Neutrophil (primary cell): ENCODE measurements at regions not wholly inside any gene's neighbourhood (a gene's known extent, or its start where the extent isn't known, plus 50 kb on each side); places are given as distances from the start of the nearest gene placed in this dataset.
"Not testable (repeated sequence)": the region's sequence is repeated elsewhere in the genome, so short reads cannot be mapped to it uniquely, and the experiment has no call there.

Experiments
- H3K27ac ChIP-seq: fragments of 200-600 bp; sonication (generic); 2 replicates; pipeline ENCODE4 v1.5.1; 2016; ENCODE audit warnings: mild to moderate bottlenecking, moderate library complexity
- H3K27me3 ChIP-seq: fragments of 200-600 bp; sonication (generic); 2 replicates; pipeline ENCODE4 v1.6.0; 2016; ENCODE audit warnings: mild to moderate bottlenecking
- H3K36me3 ChIP-seq: fragments of 200-600 bp; sonication (generic); 2 replicates; pipeline ENCODE4 v1.5.1; 2017
- H3K4me1 ChIP-seq, 2 experiments: fragments of 200-600 bp in 1 of 2; sonication (generic) in 1 of 2; 1 replicate in 1 of 2; 2 replicates in 1 of 2; pipeline versions ENCODE4 v1.5.1 to v1.6.1; 2013 to 2016; ENCODE audit warnings: low read depth in 1 of 2, low read length in 1 of 2, mild to moderate bottlenecking in 1 of 2, moderate library complexity in 1 of 2; ENCODE audit not compliant: control insufficient read depth in 1 of 2, insufficient read depth in 1 of 2
- H3K4me3 ChIP-seq, 2 experiments: fragments of 200-600 bp in 1 of 2; sonication (generic) in 1 of 2; 1 replicate in 1 of 2; 2 replicates in 1 of 2; pipeline ENCODE4 v1.5.1; 2013 to 2016; ENCODE audit warnings: low read depth in 1 of 2, low read length in 1 of 2, mild to moderate bottlenecking in 1 of 2, moderate library complexity in 1 of 2
- H3K9me3 ChIP-seq: fragments of 200-600 bp; sonication (generic); 2 replicates; pipeline ENCODE4 v1.5.1; 2016
- CTCF ChIP-seq: fragments of 200-600 bp; sonication (generic); IDR thresholded peaks from 2 replicates; pipeline ENCODE4 v1.5.1; 2016; ENCODE audit warnings: antibody characterized with exemption

DNA sequence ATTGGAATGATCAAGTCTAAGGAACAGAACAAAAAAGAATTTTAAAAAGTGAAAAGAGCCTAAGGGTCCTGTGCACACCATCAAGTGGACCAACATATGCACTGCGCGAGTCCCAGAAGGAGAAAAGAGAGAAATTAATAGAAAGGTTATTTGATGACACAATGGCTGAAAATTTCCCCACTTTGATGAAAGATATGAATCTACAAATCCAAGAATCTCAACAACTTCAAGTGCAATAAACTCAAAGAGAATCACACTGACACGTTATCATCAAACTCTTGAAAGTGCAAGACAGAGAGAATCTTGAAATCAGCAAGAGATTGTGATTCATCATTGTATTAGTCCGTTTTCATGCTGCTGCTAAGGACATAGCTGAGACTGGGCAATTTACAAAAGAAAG lies 230.8 kb downstream of the ADAMTS15 start:
- Histone ChIP-seq H3K9me3 (no peaks in the 10 kb centered on the region), H3K4me1 (no peaks in the 10 kb centered on the region)
- no peak for TF ChIP-seq CTCF

DNA sequence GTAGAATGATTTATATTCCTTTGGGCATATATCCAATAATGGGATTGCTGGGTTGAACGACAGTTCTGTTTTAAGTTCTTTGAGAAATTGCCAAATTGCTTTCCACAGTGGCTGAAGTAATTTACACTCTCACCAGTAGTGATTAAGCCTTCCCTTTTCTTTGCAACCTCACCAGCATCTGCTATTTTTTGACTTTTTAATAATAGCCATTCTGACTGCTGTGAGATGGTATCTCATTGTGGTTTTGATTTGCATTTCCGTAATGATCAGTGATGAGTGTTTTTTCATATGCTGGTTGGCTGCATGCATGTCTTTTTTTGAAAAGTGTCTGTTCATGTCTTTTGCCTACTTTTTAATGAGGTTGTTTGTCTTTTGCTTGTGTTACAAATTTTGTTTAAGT lies 233.8 kb downstream of the SNX19 start:
- H3K27ac ChIP-seq, H3K4me3 ChIP-seq, H3K27me3 ChIP-seq, H3K4me1 ChIP-seq, H3K9me3 ChIP-seq, H3K36me3 ChIP-seq: not testable (repeated sequence)

More for the DNA sequence above, 230.8 kb downstream of the ADAMTS15 start:
- Histone ChIP-seq H3K27me3 (no peaks in the 10 kb centered on the region), H3K36me3 (no peaks in the 10 kb centered on the region), H3K27ac (no peak overlapping the region), H3K4me3 (no peak overlapping the region)

- Histone ChIP-seq H3K4me3 (no peak overlapping the region), H3K36me3 (no peaks in the 10 kb centered on the region), H3K9me3 (no peaks in the 10 kb centered on the region), H3K27me3 (no peaks in the 10 kb centered on the region), H3K27ac (no peak overlapping the region), H3K4me1 (no peaks in the 10 kb centered on the region)
- TF ChIP-seq CTCF: no peak
These were observed 226.9 kb downstream of the SNX19 start for GRCh38 chr11:130689222-130689908.

DNA sequence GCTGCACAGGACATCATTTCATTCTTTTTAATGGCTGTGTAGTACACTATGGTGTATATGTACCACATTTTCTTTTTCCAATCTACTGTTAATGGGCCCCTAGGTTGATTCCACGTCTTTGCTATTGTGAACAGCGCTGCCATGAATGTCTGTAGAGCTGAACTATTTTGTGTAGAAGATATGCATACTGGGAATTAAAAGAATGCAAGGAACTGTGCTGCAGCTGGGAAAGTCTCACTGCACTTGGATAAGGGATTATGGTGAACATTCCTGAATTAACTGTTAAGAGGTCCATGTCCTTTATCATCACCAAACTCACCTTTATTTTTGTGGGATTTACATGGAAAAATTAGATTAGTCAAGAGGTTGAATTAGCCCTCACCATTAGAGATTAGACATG lies 224.7 kb downstream of the SNX19 start:
- Histone ChIP-seq H3K27ac (no peak overlapping the region), H3K9me3 (no peaks in the 10 kb centered on the region), H3K4me1 (no peaks in the 10 kb centered on the region), H3K36me3 (no peaks in the 10 kb centered on the region), H3K4me3 (no peak overlapping the region), H3K27me3 (no peaks in the 10 kb centered on the region)
- no peak for TF ChIP-seq CTCF

- H3K9me3 ChIP-seq: no peaks in the 10 kb centered on the region
- H3K4me3 ChIP-seq: no peak overlapping the region
These were observed 224.1 kb downstream of the SNX19 start for GRCh38 chr11:130692220-130692619.

More at GRCh38 chr11:130692220-130692619, 224.1 kb downstream of the SNX19 start:
- Histone ChIP-seq H3K27ac (no peak overlapping the region), H3K36me3 (no peaks in the 10 kb centered on the region), H3K4me1 (no peaks in the 10 kb centered on the region), H3K27me3 (no peaks in the 10 kb centered on the region)
- TF ChIP-seq CTCF: no peak
